Neural cell (in vitro differentiated cells): ENCODE measurements at regions not wholly inside any gene's neighbourhood (a gene's known extent, or its start where the extent isn't known, plus 50 kb on each side); places are given as distances from the start of the nearest gene placed in this dataset.

Experiments used
- H2AFZ ChIP-seq: fragments of 200-600, 300-800 bp; sonication (generic), shearing (Covaris generic); 2 replicates; pipeline ENCODE4 v1.6.0; 2014; ENCODE audit warnings: low read depth, mild to moderate bottlenecking, antibody characterized with exemption, low read length, moderate library complexity
- H3F3A ChIP-seq: fragments of 200-600 bp; shearing (Covaris generic); 2 replicates; pipeline ENCODE4 v1.6.1; 2016; ENCODE audit warnings: mild to moderate bottlenecking, moderate library complexity, mixed read lengths, antibody characterized with exemption, low read length; ENCODE audit not compliant: insufficient read depth, poor library complexity, severe bottlenecking
- H3K27ac ChIP-seq: fragments of 200-600, 300-800 bp; sonication (generic), shearing (Covaris generic); 2 replicates; pipeline ENCODE4 v1.5.1; 2014; ENCODE audit warnings: mild to moderate bottlenecking, low read length, moderate library complexity
- H3K27me3 ChIP-seq: fragments of 300-800, 200-600 bp; sonication (generic), shearing (Covaris generic); 2 replicates; pipeline ENCODE4 v1.6.0; 2014; ENCODE audit warnings: mild to moderate bottlenecking, low read depth, low read length, moderate library complexity; ENCODE audit not compliant: insufficient read depth
- H3K36me3 ChIP-seq: fragments of 300-800, 200-600 bp; sonication (generic), shearing (Covaris generic); 2 replicates; pipeline ENCODE4 v1.5.1; 2014; ENCODE audit warnings: mild to moderate bottlenecking, antibody characterized with exemption, low read length, moderate library complexity; ENCODE audit not compliant: insufficient read depth
- H3K4me2 ChIP-seq: fragments of 300-800, 200-600 bp; sonication (generic), shearing (Covaris generic); 2 replicates; pipeline ENCODE4 v1.6.0; 2014; ENCODE audit warnings: mild to moderate bottlenecking, low read length
- H3K4me3 ChIP-seq: fragments of 300-800, 200-600 bp; sonication (generic), shearing (Covaris generic); 2 replicates; pipeline ENCODE4 v1.5.1; 2014; ENCODE audit warnings: mild to moderate bottlenecking, low read length, moderate library complexity
- H3K79me2 ChIP-seq: fragments of 200-600 bp; shearing (Covaris generic); replicated peaks from 2 replicates; pipeline ENCODE4 v1.6.0; 2014; ENCODE audit warnings: mild to moderate bottlenecking, low read length, moderate library complexity; ENCODE audit not compliant: insufficient read depth
- H3K9ac ChIP-seq: fragments of 300-800, 200-600 bp; sonication (generic), shearing (Covaris generic); 2 replicates; pipeline ENCODE4 v1.6.1; 2016; ENCODE audit warnings: mild to moderate bottlenecking, low read length, mixed read lengths
- H3K9me2 ChIP-seq: fragments of 200-600 bp; shearing (Covaris generic); 2 replicates; pipeline ENCODE4 v1.6.1; 2016; ENCODE audit warnings: mild to moderate bottlenecking, low read length, mixed read lengths; ENCODE audit not compliant: insufficient read depth
- H3K9me3 ChIP-seq: fragments of 200-600, 300-800 bp; sonication (generic), shearing (Covaris generic); 2 replicates; pipeline ENCODE4 v1.6.1; 2016; ENCODE audit warnings: mild to moderate bottlenecking, mixed run types, low read length, moderate library complexity, mixed read lengths
- H4K20me1 ChIP-seq: fragments of 200-600 bp; shearing (Covaris generic); 2 replicates; pipeline ENCODE4 v1.6.1; 2016; ENCODE audit warnings: mild to moderate bottlenecking, mixed run types; ENCODE audit not compliant: insufficient read depth
- CTCF ChIP-seq: fragments of 450-650 bp; IDR thresholded peaks from 2 replicates; pipeline ENCODE4 v1.5.1; 2014; ENCODE audit warnings: antibody characterized with exemption, mild to moderate bottlenecking, moderate library complexity; ENCODE audit not compliant: poor library complexity, severe bottlenecking
- EP300 ChIP-seq: fragments of 450-650 bp; conservative IDR thresholded peaks from 2 replicates; pipeline ENCODE4 v1.6.1; 2014; ENCODE audit warnings: antibody characterized with exemption, mild to moderate bottlenecking, moderate library complexity; ENCODE audit not compliant: poor library complexity, severe bottlenecking
- EZH2 ChIP-seq: fragments of 200-600, 300-800 bp; shearing (Covaris generic), sonication (generic); IDR thresholded peaks from 2 replicates; pipeline ENCODE4 v1.6.1; 2014; ENCODE audit warnings: antibody characterized with exemption, low read length, borderline replicate concordance, mild to moderate bottlenecking; ENCODE audit not compliant: insufficient read depth, poor library complexity, severe bottlenecking
- MXI1 ChIP-seq: fragments of 450-650 bp; conservative IDR thresholded peaks from 2 replicates; pipeline ENCODE4 v1.6.1; 2014; ENCODE audit warnings: antibody characterized with exemption, mild to moderate bottlenecking; ENCODE audit not compliant: poor library complexity, severe bottlenecking
- POLR2AphosphoS5 ChIP-seq: IDR thresholded peaks from 2 replicates; pipeline ENCODE4 v1.6.1; 2012
- RAD21 ChIP-seq: fragments of 450-650 bp; conservative IDR thresholded peaks from 2 replicates; pipeline ENCODE4 v1.6.1; 2014; ENCODE audit warnings: antibody characterized with exemption, mild to moderate bottlenecking, moderate library complexity
- SMC3 ChIP-seq: fragments of 450-650 bp; conservative IDR thresholded peaks from 2 replicates; pipeline ENCODE4 v1.6.1; 2014; ENCODE audit warnings: antibody characterized with exemption, mild to moderate bottlenecking, moderate library complexity; ENCODE audit not compliant: poor library complexity
- TAF1 ChIP-seq: IDR thresholded peaks from 2 replicates; pipeline ENCODE4 v1.6.1; 2012; ENCODE audit warnings: low read depth
- TF ChIP-seq, protein P1 (sequence below): IDR thresholded peaks from 2 replicates; pipeline ENCODE4 v1.6.1; 2012; ENCODE audit warnings: borderline replicate concordance

GRCh38 chr5:153340139-153340538 is 150.3 kb upstream of the GRIA1 start:
- no peaks in the 10 kb centered on the region for H4K20me1 ChIP-seq
- no peak overlapping the region for H2AFZ ChIP-seq
- no peak overlapping the region for H3K4me3 ChIP-seq
- no peak overlapping the region for H3K9ac ChIP-seq
- H3K4me2 ChIP-seq: no peak overlapping the region
- H3K9me3 ChIP-seq: no peaks in the 10 kb centered on the region
- H3K27me3 ChIP-seq: no peaks in the 10 kb centered on the region
- no peaks in the 10 kb centered on the region for H3K9me2 ChIP-seq
- no peaks in the 10 kb centered on the region for H3F3A ChIP-seq
- no peaks in the 10 kb centered on the region for H3K36me3 ChIP-seq
- TF ChIP-seq TAF1: no peak
- no peak for TF ChIP-seq EZH2
- TF ChIP-seq MXI1: no peak
- no peak for TF ChIP-seq CTCF
- TF ChIP-seq SMC3: no peak
- no peak for TF ChIP-seq EP300
- TF ChIP-seq RAD21: no peak
- TF ChIP-seq POLR2AphosphoS5: no peak
- TF ChIP-seq, protein P1, sequence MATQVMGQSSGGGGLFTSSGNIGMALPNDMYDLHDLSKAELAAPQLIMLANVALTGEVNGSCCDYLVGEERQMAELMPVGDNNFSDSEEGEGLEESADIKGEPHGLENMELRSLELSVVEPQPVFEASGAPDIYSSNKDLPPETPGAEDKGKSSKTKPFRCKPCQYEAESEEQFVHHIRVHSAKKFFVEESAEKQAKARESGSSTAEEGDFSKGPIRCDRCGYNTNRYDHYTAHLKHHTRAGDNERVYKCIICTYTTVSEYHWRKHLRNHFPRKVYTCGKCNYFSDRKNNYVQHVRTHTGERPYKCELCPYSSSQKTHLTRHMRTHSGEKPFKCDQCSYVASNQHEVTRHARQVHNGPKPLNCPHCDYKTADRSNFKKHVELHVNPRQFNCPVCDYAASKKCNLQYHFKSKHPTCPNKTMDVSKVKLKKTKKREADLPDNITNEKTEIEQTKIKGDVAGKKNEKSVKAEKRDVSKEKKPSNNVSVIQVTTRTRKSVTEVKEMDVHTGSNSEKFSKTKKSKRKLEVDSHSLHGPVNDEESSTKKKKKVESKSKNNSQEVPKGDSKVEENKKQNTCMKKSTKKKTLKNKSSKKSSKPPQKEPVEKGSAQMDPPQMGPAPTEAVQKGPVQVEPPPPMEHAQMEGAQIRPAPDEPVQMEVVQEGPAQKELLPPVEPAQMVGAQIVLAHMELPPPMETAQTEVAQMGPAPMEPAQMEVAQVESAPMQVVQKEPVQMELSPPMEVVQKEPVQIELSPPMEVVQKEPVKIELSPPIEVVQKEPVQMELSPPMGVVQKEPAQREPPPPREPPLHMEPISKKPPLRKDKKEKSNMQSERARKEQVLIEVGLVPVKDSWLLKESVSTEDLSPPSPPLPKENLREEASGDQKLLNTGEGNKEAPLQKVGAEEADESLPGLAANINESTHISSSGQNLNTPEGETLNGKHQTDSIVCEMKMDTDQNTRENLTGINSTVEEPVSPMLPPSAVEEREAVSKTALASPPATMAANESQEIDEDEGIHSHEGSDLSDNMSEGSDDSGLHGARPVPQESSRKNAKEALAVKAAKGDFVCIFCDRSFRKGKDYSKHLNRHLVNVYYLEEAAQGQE: no peak
- H3K27ac ChIP-seq: no peak overlapping the region
- H3K79me2 ChIP-seq: no peaks in the 10 kb centered on the region

GRCh38 chr5:153340738-153341137 is 149.7 kb upstream of the GRIA1 start:
- no peaks in the 10 kb centered on the region for H3K27me3 ChIP-seq
- H3K79me2 ChIP-seq: no peaks in the 10 kb centered on the region
- H3K4me3 ChIP-seq: no peak overlapping the region
- H3K9me2 ChIP-seq: no peaks in the 10 kb centered on the region
- H3K9ac ChIP-seq: no peak overlapping the region
- no peak overlapping the region for H3K4me2 ChIP-seq
- no peaks in the 10 kb centered on the region for H3K36me3 ChIP-seq
- H3K9me3 ChIP-seq: no peaks in the 10 kb centered on the region
- H3F3A ChIP-seq: no peaks in the 10 kb centered on the region
- no peak overlapping the region for H2AFZ ChIP-seq
- no peak overlapping the region for H3K27ac ChIP-seq
- TF ChIP-seq RAD21 (no peak), CTCF (no peak), SMC3 (no peak), EZH2 (no peak), MXI1 (no peak), EP300 (no peak), POLR2AphosphoS5 (no peak), TAF1 (no peak)
- TF ChIP-seq, protein P1: no peak
- H4K20me1 ChIP-seq: no peaks in the 10 kb centered on the region
